Right atrium auricular region (tissue), 2 donors: ENCODE measurements at regions not wholly inside any gene's neighbourhood (a gene's known extent, or its start where the extent isn't known, plus 50 kb on each side); places are given as distances from the start of the nearest gene placed in this dataset.

ENCODE experiments used
- DNase-seq: peaks from one replicate; pipeline ENCODE4 v3.0.0-alpha.2; 2019; ENCODE audit warnings: low spot score
- H3K27ac ChIP-seq, 2 donors: fragments of 200-600 bp; sonication (generic); 1 replicate in 1 of 2; 2 replicates in 1 of 2; pipeline ENCODE4 v1.5.1; 2016 to 2019
- H3K27me3 ChIP-seq, 2 donors: fragments of 200-600 bp; sonication (generic); one replicate each; pipeline versions ENCODE4 v1.5.1 to v1.6.0; 2017 to 2019
- H3K36me3 ChIP-seq: fragments of 200-600 bp; sonication (generic); one replicate; pipeline ENCODE4 v1.5.1; 2016
- H3K4me1 ChIP-seq, 2 donors: fragments of 200-600 bp; sonication (generic); one replicate each; pipeline versions ENCODE4 v1.5.1 to v1.6.0; 2017 to 2019
- H3K4me3 ChIP-seq, 2 donors: fragments of 200-600 bp; sonication (generic); 1 replicate in 1 of 2; 2 replicates in 1 of 2; pipeline ENCODE4 v1.5.1; 2017 to 2019; ENCODE audit warnings: mild to moderate bottlenecking in 1 of 2, moderate library complexity in 1 of 2
- H3K9me3 ChIP-seq, 2 donors: fragments of 200-600 bp; sonication (generic); one replicate each; pipeline ENCODE4 v1.5.1; 2019
- CTCF ChIP-seq, 2 donors: fragments of 200-600 bp; sonication (generic); IDR thresholded peaks; one replicate each; pipeline ENCODE4 v1.5.1; 2019; ENCODE audit warnings: antibody characterized with exemption in 2 of 2

- DNase-seq, result no peak
- no peak overlapping the region for H3K4me3 ChIP-seq
- H3K9me3 ChIP-seq, result no peaks in the 10 kb centered on the region
- H3K27me3 ChIP-seq, result no peaks in the 10 kb centered on the region
- no peak overlapping the region for H3K27ac ChIP-seq
- no peaks in the 10 kb centered on the region for H3K4me1 ChIP-seq
- H3K36me3 ChIP-seq, result no peaks in the 10 kb centered on the region
- TF ChIP-seq CTCF (IDR thresholded peaks at IDR 0.05), result no peak
Observed at GRCh38 chr2:168392024-168392423, 64.0 kb upstream of the CERS6 start.

- Histone ChIP-seq H3K9me3 (no peaks in the 10 kb centered on the region), H3K4me1 (no peaks in the 10 kb centered on the region), H3K36me3 (no peaks in the 10 kb centered on the region), H3K4me3 (no peak overlapping the region), H3K27me3 (no peaks in the 10 kb centered on the region), H3K27ac (no peak overlapping the region)
- no peak for TF ChIP-seq CTCF (IDR thresholded peaks at IDR 0.05)
- no peak for DNase-seq
Observed at GRCh38 chr2:168392797-168393196, 63.3 kb upstream of the CERS6 start.

- TF ChIP-seq CTCF (IDR thresholded peaks at IDR 0.05), result no peak
- Histone ChIP-seq H3K9me3 (no peaks in the 10 kb centered on the region), H3K27ac (no peak overlapping the region), H3K4me3 (no peak overlapping the region), H3K27me3 (no peaks in the 10 kb centered on the region), H3K36me3 (no peaks in the 10 kb centered on the region), H3K4me1 (no peaks in the 10 kb centered on the region)
- DNase-seq, result no peak
Observed at GRCh38 chr2:168394262-168394661, 61.8 kb upstream of the CERS6 start.

- Histone ChIP-seq H3K4me3 (no peak overlapping the region), H3K27ac (no peak overlapping the region)
Observed at GRCh38 chr2:168396131-168396530, 59.9 kb upstream of the CERS6 start.

GRCh38 chr2:168397629-168398028 is 58.4 kb upstream of the CERS6 start:
- Histone ChIP-seq H3K27ac (no peak overlapping the region), H3K9me3 (no peaks in the 10 kb centered on the region), H3K4me1 (no peaks in the 10 kb centered on the region), H3K27me3 (no peaks in the 10 kb centered on the region), H3K4me3 (no peak overlapping the region), H3K36me3 (no peaks in the 10 kb centered on the region)
- TF ChIP-seq CTCF (IDR thresholded peaks at IDR 0.05), result no peak
- no peak for DNase-seq

More at GRCh38 chr2:168396131-168396530, 59.9 kb upstream of the CERS6 start:
- Histone ChIP-seq H3K27me3 (no peaks in the 10 kb centered on the region), H3K4me1 (no peaks in the 10 kb centered on the region), H3K9me3 (no peaks in the 10 kb centered on the region), H3K36me3 (no peaks in the 10 kb centered on the region)
- TF ChIP-seq CTCF (IDR thresholded peaks at IDR 0.05), result no peak
- DNase-seq, result no peak

- Histone ChIP-seq H3K4me1 (no peaks in the 10 kb centered on the region), H3K27ac (no peak overlapping the region)
Observed at GRCh38 chr2:168401048-168401556, 55.0 kb upstream of the CERS6 start.

More at GRCh38 chr2:168401048-168401556, 55.0 kb upstream of the CERS6 start:
- TF ChIP-seq CTCF (IDR thresholded peaks at IDR 0.05), result no peak
- no peak overlapping the region for H3K4me3 ChIP-seq
- H3K9me3 ChIP-seq, result no peaks in the 10 kb centered on the region
- no peak for DNase-seq
- H3K27me3 ChIP-seq, result no peaks in the 10 kb centered on the region
- H3K36me3 ChIP-seq, result no peaks in the 10 kb centered on the region
